ENCODE measurements at regions not wholly inside any gene's neighbourhood (a gene's known extent, or its start where the extent isn't known, plus 50 kb on each side); places are given as distances from the start of the nearest gene placed in this dataset.

DNA sequence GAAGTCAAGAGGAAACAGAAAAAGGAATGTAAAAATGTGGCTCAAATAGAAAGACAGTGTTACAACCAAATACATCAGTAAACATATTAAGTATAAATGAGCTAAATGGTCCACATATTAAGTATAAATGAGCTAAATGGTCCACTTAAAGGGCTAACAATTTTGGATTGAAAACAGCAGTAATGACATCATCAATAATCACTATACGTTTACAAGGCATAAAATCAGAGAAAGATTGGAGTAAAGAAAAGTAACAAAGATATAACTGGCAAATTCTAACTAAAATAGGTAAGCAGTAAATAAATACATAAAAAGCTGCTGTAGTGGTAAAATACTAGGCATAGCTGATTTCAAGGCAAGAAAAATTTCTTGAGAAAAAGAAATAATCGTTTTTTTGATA lies 1298.4 kb upstream of the CELF2 start:
- no peak for DNase-seq (ENCODE audit: low read depth, low spot score)

DNA sequence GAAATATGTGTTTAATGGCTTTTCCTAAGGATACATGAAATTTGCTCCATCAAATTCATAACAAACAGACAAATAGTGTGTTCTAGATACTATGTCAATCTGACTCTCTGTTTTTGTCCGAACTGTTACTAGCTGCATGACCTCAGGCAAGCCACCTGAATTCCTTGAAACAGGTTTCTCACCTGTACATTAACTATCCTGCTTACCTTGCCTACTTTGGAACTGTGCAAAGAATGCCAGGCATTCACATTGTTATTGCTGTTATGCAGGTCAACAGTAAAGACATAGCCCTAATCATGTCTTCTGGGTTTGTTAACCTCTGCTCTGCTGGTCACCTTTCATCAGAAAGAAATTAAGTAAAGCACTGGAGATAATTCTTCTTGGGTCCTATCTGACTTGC lies 1283.9 kb upstream of the CELF2 start:
- DNase-seq (ENCODE audit: low read depth, low spot score), result peak; percentile 28

DNA sequence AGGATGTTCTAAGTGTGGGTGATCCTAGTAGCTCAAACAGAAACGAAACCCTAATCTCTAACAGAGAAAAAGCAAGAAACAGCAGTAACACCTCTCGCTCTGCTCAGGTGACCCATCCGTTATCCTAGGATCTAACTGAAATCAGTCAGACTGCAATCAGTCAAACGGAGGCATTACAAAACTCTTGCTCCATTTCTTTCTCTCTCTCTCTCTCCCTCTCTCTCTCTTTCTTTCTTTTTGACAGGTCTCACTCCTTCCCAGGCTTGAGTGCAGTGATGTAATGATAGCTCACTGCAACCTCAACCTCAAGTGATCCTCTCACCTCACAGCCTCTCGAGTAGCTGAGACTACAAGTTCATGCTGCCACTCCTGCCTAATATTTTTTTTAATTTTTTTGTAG lies 1283.5 kb upstream of the CELF2 start:
- DNase-seq (ENCODE audit: low read depth, low spot score), result peak; percentile 9

DNA sequence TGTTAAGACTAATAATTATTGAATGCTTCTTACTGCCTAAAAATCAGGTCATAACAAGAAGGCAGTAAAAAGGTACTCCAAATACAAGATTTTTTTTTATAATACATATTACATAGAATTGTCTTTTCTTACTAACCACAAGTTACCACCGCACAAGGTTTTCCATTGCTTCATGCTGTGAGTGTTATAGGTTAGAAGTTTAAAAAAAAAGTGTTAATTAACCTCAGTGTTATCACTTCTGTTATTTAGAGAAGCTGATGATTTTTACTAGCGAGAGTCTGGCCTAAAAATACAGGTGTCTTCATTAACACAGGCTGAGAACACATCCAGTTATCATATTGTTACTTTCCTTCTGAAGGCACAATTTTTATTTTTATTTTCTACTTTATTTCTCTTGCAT lies 1281.9 kb upstream of the CELF2 start:
- DNase-seq (ENCODE audit: low read depth, low spot score), result no peak

DNA sequence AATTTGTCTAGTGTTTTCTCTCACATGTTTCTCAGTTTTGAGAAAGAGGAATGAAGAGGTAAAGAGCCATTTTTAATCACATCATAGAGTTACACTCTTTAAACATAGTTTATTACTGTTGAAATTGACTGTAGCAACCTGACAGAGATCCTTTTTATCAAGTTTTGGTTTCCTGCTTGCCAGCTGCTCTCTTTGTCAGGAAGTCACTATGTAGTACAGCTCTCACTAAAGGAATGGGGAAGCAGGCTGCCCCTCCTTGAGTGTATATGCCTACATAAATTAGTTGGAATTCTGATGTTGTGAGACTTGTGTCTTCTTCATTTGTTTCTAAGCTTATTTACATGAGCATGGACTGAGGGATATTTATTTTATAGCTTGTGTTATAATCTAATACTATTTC lies 1274.0 kb upstream of the CELF2 start:
- DNase-seq (ENCODE audit: low read depth, low spot score), result no peak

DNA sequence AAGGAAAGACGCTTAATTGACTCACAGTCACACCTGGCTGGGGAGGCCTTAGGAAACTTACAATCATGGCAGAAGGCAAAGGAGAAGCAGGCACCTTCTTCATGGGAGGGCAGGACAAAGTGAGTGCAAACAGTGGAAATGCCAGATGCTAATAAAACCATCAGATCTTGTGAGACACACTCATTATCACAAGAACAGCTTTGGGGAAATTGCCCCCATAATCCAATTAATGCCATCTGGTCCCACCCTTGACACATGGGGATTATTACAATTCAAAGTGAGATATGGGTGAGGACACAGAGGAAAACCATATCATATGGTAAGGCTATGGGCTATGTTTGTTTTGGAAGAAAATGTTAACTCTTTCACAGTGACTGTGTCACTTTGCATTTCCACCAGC lies 1272.5 kb upstream of the CELF2 start:
- DNase-seq (ENCODE audit: low read depth, low spot score), result no peak

DNA sequence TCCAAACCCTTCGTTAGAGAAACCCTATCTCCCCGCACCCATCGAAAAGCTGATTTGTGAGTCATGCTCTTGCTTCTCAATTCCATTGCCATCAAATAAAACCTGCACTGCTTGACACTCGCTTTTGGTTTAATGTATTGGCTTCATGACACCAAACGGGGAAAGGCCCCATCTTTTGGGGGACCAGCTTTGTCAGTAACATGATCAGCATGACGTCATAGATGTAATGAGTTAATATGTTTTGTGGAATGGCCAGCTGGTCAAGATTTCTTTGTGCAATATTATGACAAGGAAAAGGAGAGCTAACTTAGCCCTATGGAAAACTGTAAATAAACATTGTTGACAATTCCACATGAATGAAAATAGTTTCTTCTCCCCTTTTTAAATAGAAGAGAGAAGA lies 1260.5 kb upstream of the CELF2 start:
- DNase-seq (ENCODE audit: low read depth, low spot score), result no peak

DNA sequence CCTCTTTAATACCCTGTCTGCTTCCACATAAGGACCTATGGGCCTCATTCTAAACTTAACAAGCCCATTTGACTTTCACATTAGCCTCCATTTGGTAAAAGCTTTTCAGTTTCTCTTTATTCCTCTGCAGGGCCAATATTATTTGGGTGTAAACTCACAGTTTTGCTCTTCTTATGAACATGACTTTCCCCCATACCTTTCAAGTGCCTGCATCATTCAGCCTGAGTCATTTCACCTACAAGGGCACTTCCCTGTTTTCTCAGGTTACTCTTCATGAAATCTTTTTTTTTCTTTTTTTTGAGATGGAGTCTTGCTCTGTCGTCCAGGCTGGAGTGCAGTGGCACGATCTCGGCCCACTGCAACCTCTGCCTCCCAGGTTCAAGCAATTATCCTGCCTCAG lies 1258.1 kb upstream of the CELF2 start:
- no peak for DNase-seq (ENCODE audit: low read depth, low spot score)

DNA sequence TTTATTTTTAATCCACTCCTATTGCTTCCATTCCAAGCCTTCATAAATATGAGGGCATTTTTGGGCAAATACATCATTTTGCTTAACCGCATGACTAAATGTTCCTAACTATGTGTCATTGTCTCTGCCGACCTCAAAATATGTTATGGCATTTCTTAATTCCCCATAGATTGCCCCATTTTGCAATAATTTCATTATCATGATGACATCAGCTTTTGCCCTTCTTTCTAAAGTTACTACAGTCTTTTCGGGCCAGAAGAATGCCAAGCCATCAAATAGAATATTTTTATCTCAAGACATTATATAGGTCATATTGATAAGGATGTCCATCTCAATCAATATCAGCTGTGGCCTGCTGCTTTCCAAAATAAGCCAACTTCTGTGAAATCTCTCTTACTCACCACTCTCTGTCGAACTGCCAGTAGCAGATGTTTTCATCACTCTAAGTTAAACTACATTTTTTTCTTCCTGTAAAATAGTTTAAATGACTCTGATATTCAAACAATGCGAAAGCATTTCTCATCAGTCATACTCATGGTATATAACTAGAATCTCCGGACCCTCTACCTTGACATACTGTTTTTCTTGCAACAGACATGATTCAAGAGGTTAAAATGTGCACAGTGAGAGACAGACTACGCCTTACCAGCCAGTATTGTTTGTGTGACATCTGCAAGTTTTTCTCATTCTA lies 1254.6 kb upstream of the CELF2 start:
- DNase-seq (ENCODE audit: low read depth, low spot score), result no peak

DNA sequence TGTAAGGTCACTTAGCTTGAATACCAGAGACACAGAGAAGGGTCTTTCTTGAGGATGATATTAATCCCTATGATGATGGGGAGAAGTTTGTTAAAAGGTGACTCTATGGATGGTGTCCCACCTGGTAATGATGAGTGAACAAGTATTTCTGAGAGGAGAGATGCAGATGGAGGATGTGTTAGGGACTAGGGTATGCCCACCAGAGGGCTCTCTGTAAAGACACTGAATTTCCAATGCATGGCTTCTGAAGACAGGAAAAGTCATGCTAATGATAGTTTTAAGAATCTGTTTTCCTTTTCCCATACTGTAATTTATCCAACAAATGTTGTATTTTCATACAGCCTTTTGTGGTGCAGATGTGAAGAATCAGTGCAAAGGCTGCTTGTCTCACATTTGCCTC lies 1250.9 kb upstream of the CELF2 start:
- no peak for DNase-seq (ENCODE audit: low read depth, low spot score)

DNA sequence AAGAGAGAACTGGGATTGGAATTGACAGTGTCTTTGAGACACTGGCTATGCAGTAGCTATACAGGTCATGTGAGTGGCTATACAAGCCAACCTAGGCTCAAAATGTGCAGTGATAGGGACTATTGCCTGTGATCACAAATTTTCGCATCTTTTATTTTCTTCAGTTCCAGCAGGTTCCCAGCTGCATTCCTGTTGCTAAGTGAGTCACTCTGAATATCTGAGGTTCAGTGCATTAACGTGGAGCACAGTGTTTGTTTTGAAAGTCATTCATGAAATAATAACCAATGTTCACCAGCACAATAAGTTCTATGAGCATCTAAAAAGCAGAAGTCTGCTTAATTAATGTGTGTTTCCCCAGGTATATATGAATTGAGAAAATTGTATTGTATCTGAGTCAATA lies 1236.0 kb upstream of the CELF2 start:
- no peak for DNase-seq (ENCODE audit: low read depth, low spot score)

DNA sequence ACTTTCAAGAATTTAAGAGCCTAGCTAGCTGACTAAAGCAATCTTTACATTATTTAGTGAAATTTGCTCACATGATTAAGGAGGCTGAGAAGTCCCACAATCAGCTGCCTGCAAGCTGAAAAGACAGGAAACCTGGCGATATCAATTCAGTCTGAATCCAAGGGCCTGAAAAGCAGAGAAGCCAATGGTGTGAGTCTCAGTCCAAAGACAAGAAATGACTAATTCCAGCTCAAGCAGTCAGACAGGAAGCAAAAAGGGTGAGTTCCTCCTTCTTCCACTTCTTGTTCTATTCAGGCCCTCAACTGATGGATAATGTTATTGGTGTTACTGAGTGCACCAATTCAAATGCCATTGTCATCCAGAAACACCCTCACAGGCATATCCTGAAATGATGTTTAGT lies 1231.6 kb upstream of the CELF2 start:
- DNase-seq (ENCODE audit: low read depth, low spot score), result no peak

DNA sequence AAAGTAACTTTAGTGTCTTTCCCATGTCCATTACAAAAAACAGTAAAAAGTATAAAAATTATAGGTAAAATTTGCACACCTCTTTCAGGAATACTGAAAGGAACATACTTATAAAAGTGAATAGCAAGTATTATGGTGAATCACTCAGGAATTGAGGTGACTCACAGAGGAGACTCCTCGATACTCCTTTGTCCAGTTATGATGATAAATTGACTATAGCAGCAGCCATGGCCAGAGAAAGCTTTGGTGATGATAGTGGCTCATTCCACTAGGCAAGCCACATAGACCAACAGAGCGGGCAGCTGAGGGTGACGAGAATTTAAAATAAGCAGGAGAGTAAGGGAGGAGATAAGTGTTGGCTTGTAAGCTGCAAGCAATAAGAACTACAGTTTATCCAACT lies 1231.1 kb upstream of the CELF2 start:
- DNase-seq (ENCODE audit: low read depth, low spot score), result no peak

DNA sequence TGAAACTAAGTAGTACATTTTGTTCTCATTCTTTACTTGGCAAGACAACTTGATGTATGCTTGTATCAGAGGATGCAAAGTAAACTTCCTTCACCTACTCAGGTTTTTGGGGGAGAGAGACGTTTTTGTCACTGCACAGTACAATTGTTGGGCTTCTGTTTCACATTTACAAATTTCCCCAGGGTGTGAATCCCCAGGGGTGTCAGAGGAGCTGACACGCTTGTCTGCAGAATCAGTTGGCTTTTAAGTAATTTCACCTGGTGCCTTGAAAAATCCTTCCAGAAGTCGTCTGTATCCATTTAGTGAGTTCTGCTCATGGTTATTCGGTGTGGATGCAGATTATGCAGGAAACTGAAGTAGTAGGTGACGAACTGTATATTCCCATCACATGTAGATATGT lies 1227.7 kb upstream of the CELF2 start:
- DNase-seq (ENCODE audit: low read depth, low spot score), result no peak

DNA sequence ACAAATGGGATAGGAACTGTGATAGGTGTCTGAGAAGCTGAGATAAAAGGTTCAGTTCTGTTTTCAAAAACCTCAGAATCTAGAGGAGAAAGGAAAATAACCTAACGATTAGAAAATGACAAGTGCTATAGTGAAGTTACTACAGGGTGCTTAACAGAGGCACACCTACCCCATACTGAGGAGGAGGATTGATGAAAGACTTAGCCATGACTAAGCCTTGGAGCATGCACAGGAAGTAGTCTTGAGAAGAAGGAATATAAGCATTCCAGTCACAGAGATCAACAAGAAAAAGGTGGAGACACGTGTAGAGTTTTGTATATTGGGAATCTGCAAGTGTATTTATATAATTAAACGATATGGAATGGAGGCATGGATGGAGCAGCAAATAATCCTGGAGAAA lies 1225.5 kb upstream of the CELF2 start:
- no peak for DNase-seq (ENCODE audit: low read depth, low spot score)

DNA sequence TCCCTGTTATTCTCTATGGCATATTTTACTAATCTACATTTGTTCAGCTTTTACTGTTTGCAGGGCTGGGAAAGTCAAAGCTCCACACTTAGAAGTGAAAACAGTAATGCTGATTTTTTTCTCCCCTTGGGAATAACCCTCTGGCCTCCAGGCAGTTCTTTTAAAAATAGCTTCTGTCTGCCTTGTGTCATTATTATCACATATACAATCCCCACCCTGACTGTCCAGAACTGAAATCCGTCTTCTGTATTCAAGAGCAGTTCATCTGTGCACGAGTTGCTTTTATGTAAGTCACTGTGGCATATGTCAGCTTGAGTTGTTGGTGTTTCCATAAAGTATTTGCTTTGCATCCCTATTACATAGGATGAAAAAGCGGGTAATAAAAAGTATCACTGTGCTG lies 1221.1 kb upstream of the CELF2 start:
- no peak for DNase-seq (ENCODE audit: low read depth, low spot score)

DNA sequence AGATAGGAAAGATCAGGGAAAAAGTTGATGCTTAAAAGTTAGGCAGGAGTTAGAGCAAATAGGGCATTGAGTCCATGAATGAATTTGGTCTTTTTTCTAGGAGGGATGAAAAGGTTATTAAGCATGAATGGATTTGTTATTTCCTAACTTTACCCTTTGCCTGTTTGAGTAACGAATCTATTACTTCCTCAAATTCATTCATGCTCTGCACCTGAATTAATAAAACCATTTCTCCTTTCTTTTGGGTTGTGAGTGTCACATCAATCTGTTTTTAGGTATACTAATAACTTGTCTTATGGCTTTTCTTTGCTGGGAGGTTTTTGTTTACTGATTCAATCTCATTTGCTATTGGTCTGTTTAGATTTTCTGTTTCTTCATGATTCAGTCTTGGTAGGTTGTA lies 1217.7 kb upstream of the CELF2 start:
- no peak for DNase-seq (ENCODE audit: low read depth, low spot score)

DNA sequence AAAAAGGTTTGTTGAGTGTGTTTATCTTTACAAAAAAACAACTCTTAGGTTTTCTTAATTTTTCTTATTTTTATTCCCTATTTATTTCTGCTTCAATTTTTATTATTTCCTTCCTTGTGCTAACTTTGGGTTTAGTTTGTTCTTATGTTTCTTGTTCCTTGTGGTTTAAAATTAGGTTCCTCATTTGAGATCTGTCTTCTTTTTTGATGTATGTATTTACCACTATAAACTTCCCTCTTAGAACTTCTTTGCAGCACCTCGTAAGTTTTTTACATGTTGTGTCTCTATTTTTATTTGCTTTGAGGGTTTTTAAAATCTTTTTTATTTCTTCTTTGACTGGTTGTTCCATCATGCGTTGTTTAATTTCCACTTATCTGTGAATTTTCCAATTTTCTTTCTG lies 1217.1 kb upstream of the CELF2 start:
- no peak for DNase-seq (ENCODE audit: low read depth, low spot score)

DNA sequence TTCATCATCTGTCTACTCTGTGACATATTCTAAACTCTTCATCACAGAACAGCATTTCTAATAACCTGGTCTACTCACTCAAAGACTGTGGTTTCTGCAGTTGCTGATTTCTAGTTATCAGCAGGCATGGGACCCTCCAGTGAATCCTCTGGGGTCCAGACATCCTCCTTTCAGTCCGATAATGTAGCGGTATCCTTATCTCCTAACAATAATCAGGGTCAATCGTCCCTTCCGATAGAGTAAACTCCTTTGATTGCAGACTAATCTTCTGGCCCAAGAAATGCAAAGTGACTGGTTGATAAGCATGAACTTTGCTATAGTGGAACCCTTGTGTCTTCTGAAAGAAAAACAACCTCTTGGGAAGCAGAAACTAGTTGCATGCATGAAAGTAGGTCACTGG lies 1209.8 kb upstream of the CELF2 start:
- DNase-seq (ENCODE audit: low read depth, low spot score), result no peak

DNA sequence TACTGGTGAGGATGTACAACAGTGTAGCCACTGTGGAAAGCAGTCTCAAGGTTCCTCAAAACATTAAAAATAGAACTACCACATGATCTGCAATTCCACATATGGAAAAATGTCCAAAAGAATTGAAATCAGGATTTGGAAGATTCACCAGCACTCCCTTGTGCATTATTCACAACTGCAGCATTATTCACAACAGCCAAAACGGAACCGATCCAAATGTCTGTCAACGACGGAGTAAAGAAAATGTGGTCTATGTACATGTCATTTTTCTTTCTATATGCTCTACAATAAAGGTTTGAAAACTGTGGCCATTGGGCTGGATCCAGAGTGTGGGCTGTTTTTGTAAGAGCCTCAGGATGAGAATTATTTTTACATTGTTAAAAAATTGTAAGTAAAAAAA lies 1206.1 kb upstream of the CELF2 start:
- DNase-seq (ENCODE audit: low read depth, low spot score), result no peak

DNA sequence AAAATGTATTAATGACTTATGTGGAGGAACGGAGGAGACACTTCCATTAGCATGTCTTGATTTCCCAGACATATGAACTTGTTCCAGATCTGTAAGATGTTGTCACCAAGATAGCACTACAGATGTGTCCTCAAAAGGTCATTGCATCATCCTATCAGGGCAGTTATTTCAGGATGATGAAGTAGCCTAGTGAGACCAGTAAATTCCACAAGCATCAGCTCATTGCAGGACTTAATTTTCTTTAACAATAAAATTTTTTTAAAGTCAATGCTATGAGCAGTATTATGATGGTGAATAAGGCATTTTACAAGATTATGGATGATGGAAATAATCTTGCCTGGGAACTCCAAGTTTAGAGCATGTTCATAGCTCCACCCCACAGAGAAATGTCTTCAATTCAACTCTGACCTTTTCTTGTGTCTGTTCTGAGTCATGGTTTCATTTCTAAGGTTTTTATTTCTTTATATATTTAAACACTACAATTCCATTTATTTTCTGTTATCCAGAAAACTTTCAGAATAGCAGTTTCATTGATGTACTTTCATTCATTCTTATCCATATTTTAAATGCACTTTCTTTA lies 1203.3 kb upstream of the CELF2 start:
- no peak for DNase-seq (ENCODE audit: low read depth, low spot score)

DNA sequence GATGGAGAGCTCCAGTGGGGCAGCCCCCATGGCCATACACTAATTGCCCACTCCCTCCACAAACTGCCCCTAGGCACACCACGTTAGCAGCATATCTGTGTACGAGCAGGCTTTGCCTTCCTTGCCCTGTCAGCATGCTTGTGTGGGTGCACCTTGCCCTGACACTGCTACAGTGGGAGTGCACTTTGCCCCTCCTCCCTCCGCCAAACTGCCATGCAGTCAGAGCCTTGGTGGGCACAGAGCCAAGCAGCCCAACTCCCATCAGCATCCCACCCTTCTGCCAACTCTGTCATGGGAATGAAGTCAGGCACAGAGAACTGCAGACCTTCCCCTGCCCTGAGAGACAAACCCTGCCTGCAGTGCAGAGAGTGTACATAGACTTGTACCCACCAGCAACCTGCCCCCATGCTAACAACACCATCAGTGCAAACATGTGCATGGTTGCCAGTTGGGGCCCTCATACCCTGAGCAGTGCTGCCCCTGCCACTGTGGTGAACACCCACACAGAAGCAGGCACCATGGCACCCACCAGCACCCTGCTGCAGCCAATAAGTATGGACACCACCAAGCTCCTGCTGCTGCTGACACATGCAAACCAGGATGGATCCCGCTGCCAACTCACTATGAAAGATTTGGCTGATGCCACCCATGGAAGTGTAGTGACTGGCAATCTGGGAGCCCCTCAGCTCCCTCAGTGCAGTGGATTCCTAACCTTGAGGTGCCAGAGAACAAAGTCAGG lies 1197.7 kb upstream of the CELF2 start:
- no peak for DNase-seq (ENCODE audit: low read depth, low spot score)

DNA sequence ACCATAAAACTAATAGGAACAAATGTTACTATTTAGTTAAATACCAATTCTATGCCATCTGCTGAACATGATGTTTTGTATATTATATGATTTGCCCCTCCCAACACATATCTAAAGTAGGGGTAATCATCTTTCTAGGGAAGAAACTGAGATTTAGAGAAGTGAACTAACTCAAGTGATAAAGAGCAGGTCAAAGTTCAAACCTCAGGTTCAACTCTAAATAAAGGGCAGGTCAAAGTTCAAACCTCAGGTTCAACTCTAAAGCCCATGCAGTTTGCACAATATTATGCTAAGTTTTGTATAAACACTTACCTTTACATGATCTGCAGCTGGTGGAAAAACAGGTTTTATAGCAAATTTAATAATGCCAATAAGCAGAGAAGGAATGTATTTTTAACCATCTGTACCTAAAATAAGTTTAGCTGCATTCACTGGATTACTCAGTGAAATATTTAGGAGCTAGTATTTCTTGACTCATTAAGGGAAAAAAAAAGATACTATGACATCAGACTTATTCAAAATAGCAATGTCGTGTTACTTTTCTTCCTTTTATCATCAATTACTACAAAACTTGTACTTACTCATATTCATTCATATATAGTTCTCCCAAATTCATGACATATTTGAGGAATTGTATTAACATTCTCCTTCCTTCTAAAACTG lies 1194.3 kb upstream of the CELF2 start:
- no peak for DNase-seq (ENCODE audit: low read depth, low spot score)
